Sigmoid colon (tissue), 6 donors: ENCODE measurements at regions not wholly inside any gene's neighbourhood (a gene's known extent, or its start where the extent isn't known, plus 50 kb on each side); places are given as distances from the start of the nearest gene placed in this dataset.

Experiments used
- DNase-seq: peaks from one replicate; pipeline ENCODE4 v3.0.0-alpha.2; 2019
- H3K27ac ChIP-seq, 4 donors: fragments of 200-600 bp; sonication (generic); one replicate each; pipeline ENCODE4 v1.5.1; 2016 to 2019; ENCODE audit warnings: mild to moderate bottlenecking in 1 of 4
- H3K27me3 ChIP-seq, 3 donors: fragments of 200-600 bp; sonication (generic); one replicate each; pipeline ENCODE4 v1.5.1; 2019; ENCODE audit warnings: mild to moderate bottlenecking in 1 of 3
- H3K36me3 ChIP-seq, 4 donors: fragments of 200-600 bp; sonication (generic); one replicate each; pipeline ENCODE4 v1.5.1; 2016 to 2019
- H3K4me1 ChIP-seq, 4 donors: fragments of 200-600 bp; sonication (generic); one replicate each; pipeline ENCODE4 v1.5.1; 2017 to 2019
- H3K4me3 ChIP-seq, 4 donors: fragments of 200-600 bp; sonication (generic); one replicate each; pipeline ENCODE4 v1.5.1; 2017 to 2019; ENCODE audit warnings: mild to moderate bottlenecking in 2 of 4, moderate library complexity in 1 of 4
- H3K9me3 ChIP-seq, 4 donors: fragments of 200-600 bp in 3 of 4; sonication (generic) in 3 of 4; one replicate each; pipeline versions ENCODE4 v1.5.1 to v1.6.1; 2013 to 2019
- EP300 ChIP-seq, 4 donors: sonication (generic); formaldehyde crosslinking; IDR thresholded peaks; one replicate each; pipeline ENCODE4 v1.6.1; 2017; ENCODE audit warnings: antibody characterized with exemption in 4 of 4
- POLR2A ChIP-seq, 2 donors: fragments of 450-650 bp; IDR thresholded peaks; one replicate each; pipeline ENCODE4 v1.6.1; 2016; ENCODE audit warnings: antibody characterized with exemption in 2 of 2, mild to moderate bottlenecking in 2 of 2, moderate library complexity in 2 of 2
- POLR2AphosphoS5 ChIP-seq, 4 donors: sonication (generic); formaldehyde crosslinking; IDR thresholded peaks; one replicate each; pipeline ENCODE4 v1.6.1; 2017; ENCODE audit warnings: antibody characterized with exemption in 4 of 4
- WGBS, 2 donors: extraction: QIAGEN DNeasy Blood & Tissue Kit; methylation state at CpG; one replicate each; pipeline ENCODE4 v1.1.7; 2013; 5-methylcytosine and 5-hydroxymethylcytosine counted together
- intact Hi-C: fragments of 100-400 bp; cut with DNase I; formaldehyde crosslinking; loops from one replicate; pipeline ENCODE4 v1.15.1; 2023
- TF ChIP-seq, protein P1 (sequence below), 4 experiments: fragments of 450-650 bp in 3 of 4; fragments of 200-600 bp in 1 of 4; IDR thresholded peaks; one replicate each; pipeline ENCODE4 v1.5.1; 2016 to 2019; ENCODE audit warnings: antibody characterized with exemption in 4 of 4, mild to moderate bottlenecking in 3 of 4, moderate library complexity in 2 of 4
- donor health status: healthy with polysubstance abuse.
- donor health status: healthy.

GRCh38 chr20:51091406-51092195 is 68.7 kb upstream of the KCNG1 start:
- TF ChIP-seq POLR2A (IDR thresholded peaks at IDR 0.05) (no peak), EP300 (IDR thresholded peaks at IDR 0.05) (no peak), POLR2AphosphoS5 (IDR thresholded peaks at IDR 0.05) (no peak)
- TF ChIP-seq, protein P1, sequence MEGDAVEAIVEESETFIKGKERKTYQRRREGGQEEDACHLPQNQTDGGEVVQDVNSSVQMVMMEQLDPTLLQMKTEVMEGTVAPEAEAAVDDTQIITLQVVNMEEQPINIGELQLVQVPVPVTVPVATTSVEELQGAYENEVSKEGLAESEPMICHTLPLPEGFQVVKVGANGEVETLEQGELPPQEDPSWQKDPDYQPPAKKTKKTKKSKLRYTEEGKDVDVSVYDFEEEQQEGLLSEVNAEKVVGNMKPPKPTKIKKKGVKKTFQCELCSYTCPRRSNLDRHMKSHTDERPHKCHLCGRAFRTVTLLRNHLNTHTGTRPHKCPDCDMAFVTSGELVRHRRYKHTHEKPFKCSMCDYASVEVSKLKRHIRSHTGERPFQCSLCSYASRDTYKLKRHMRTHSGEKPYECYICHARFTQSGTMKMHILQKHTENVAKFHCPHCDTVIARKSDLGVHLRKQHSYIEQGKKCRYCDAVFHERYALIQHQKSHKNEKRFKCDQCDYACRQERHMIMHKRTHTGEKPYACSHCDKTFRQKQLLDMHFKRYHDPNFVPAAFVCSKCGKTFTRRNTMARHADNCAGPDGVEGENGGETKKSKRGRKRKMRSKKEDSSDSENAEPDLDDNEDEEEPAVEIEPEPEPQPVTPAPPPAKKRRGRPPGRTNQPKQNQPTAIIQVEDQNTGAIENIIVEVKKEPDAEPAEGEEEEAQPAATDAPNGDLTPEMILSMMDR (IDR thresholded peaks at IDR 0.05): no peak
- DNase-seq: no peak
- H3K27me3 ChIP-seq: peaks cover 0 to 51% (median 0%) of the 10 kb centered on the region in 3 donors
- intact Hi-C loops: no loop called here
- no peaks in the 10 kb centered on the region for H3K36me3 ChIP-seq
- no peak overlapping the region for H3K27ac ChIP-seq
- H3K4me1 ChIP-seq: no peaks in the 10 kb centered on the region
- no peak overlapping the region for H3K4me3 ChIP-seq
- H3K9me3 ChIP-seq: no peaks in the 10 kb centered on the region
- 41 to 82% methylated on average over 12 of the region's 12 CpGs for WGBS, 2 donors

DNA sequence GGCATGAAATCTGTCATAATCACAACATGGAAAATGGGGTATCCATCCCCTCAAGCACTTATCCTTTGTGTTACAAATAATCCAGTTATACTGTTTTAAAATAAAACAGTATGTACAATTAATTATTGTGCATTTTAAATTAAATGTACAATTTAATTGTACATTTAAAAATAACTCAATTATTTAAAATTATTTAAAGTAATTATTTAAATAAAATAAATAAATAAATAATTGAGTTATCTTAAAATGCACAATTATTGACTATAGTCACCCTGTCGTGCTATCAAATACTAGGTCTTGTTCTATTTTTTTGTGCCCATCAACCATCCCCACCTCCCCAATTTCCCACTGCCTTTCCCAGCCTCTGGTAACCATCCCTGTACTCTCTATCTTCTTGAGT is 66.9 kb upstream of the KCNG1 start:
- intact Hi-C loops: no loop called here
- no peak for DNase-seq
- Histone ChIP-seq H3K36me3 (no peaks in the 10 kb centered on the region), H3K4me1 (no peaks in the 10 kb centered on the region), H3K4me3 (no peak overlapping the region), H3K9me3 (no peaks in the 10 kb centered on the region), H3K27me3 (peaks cover 0 to 56% (median 0%) of the 10 kb centered on the region in 3 donors), H3K27ac (no peak overlapping the region)
- WGBS, 2 donors: 87 to 98% methylated on average over 1 of the region's 1 CpG
- TF ChIP-seq, protein P1 (IDR thresholded peaks at IDR 0.05): no peak
- TF ChIP-seq EP300 (IDR thresholded peaks at IDR 0.05): no peak
- TF ChIP-seq POLR2AphosphoS5 (IDR thresholded peaks at IDR 0.05): no peak
- no peak for TF ChIP-seq POLR2A (IDR thresholded peaks at IDR 0.05)

DNA sequence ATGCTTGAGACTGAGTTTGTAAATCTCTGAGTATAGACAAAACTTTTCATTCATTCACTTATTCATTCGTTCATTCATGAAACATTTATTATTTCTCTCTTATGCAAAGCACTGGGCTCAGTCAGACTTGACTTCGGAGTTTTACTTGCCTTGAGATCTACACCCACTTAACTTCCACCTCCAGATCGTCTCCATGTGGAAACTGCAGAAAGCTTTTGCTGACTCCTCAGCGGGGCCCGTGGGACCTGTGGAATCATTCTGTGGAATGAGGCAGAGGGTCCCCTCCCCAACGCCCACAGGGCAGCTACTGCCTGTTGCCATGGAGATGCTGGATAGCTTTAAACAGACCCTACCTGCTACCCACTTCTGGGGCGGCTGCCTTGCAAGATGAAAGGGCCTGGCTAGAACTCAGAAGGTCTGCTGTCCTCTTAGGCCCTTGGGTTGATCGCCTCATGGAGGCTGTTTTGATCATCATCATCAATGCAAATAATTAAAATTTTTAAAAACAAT is 66.4 kb upstream of the KCNG1 start:
- H3K36me3 ChIP-seq: no peaks in the 10 kb centered on the region
- intact Hi-C loops: no loop called here
- peaks cover 0 to 56% (median 0%) of the 10 kb centered on the region in 3 donors for H3K27me3 ChIP-seq
- TF ChIP-seq EP300 (IDR thresholded peaks at IDR 0.05): no peak
- TF ChIP-seq POLR2AphosphoS5 (IDR thresholded peaks at IDR 0.05): no peak
- TF ChIP-seq, protein P1 (IDR thresholded peaks at IDR 0.05): no peak
- no peak for TF ChIP-seq POLR2A (IDR thresholded peaks at IDR 0.05)
- no peak overlapping the region for H3K27ac ChIP-seq
- H3K4me1 ChIP-seq: no peaks in the 10 kb centered on the region
- DNase-seq: no peak
- H3K9me3 ChIP-seq: no peaks in the 10 kb centered on the region
- H3K4me3 ChIP-seq: no peak overlapping the region
- 80 to 90% methylated on average over 8 of the region's 8 CpGs for WGBS, 2 donors

DNA sequence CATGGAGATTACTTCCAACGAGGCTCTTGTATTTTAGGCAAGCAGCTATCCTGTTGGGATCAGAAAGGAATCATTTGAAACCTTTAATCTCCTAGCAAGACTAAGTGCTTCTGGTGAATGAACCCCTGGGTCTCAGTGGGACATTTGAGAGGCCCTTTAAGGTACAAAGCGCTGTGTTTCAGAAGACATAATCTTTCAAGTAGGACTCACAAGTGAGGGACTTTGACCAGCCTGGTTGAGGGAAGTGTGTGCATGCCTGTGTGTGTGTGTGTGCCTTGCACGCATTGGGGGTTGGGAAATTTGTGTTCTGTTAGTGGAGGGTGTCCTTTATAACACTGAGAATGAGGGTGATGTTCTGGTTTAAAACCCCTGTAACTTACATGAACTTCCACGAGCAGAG is 64.4 kb upstream of the KCNG1 start:
- H3K36me3 ChIP-seq: no peaks in the 10 kb centered on the region
- no peaks in the 10 kb centered on the region for H3K4me1 ChIP-seq
- H3K9me3 ChIP-seq: no peaks in the 10 kb centered on the region
- H3K27me3 ChIP-seq: peaks cover 0 to 57% (median 5%) of the 10 kb centered on the region in 3 donors
- no peak for DNase-seq
- whole genome bisulfite sequencing, 2 donors: 13 to 37% methylated on average over 4 of the region's 4 CpGs
- no peak for TF ChIP-seq EP300 (IDR thresholded peaks at IDR 0.05)
- TF ChIP-seq, protein P1 (IDR thresholded peaks at IDR 0.05): no peak
- no peak for TF ChIP-seq POLR2AphosphoS5 (IDR thresholded peaks at IDR 0.05)
- TF ChIP-seq POLR2A (IDR thresholded peaks at IDR 0.05): no peak
- H3K27ac ChIP-seq: no peak overlapping the region
- no peak overlapping the region for H3K4me3 ChIP-seq
- intact Hi-C loops: no loop called here
